Right lobe of liver (tissue), 6 donors: ENCODE measurements at regions not wholly inside any gene's neighbourhood (a gene's known extent, or its start where the extent isn't known, plus 50 kb on each side); places are given as distances from the start of the nearest gene placed in this dataset.
"Not testable (repeated sequence)": the region's sequence is repeated elsewhere in the genome, so short reads cannot be mapped to it uniquely, and the experiment has no call there.

Experiments
- ATAC-seq, 4 donors: fragments of 200-7000 bp; cut with Tn5 transposase; one replicate each; pipeline ENCODE4 v1.9.1; 2020; ENCODE audit warnings: mild to moderate bottlenecking in 4 of 4, moderate library complexity in 4 of 4
- DNase-seq, 3 donors: peaks; one replicate each; pipeline ENCODE4 v3.0.0-alpha.2; 2020
- H3K27ac ChIP-seq, 3 donors: fragments of 200-600 bp; one replicate each; pipeline ENCODE4 v1.8.0; 2022
- H3K27me3 ChIP-seq, 2 donors: fragments of 200-600 bp; one replicate each; pipeline ENCODE4 v1.8.0; 2022
- H3K36me3 ChIP-seq, 4 donors: fragments of 200-600 bp; sonication (generic) in 1 of 4; one replicate each; pipeline versions ENCODE4 v1.5.1 to v1.8.0; 2017 to 2022; ENCODE audit warnings: control low read depth in 1 of 4
- H3K4me1 ChIP-seq, 4 donors: fragments of 200-600 bp; sonication (generic) in 1 of 4; one replicate each; pipeline versions ENCODE4 v1.5.1 to v1.8.0; 2017 to 2022; ENCODE audit warnings: control low read depth in 1 of 4
- H3K4me3 ChIP-seq, 3 donors: fragments of 200-600 bp; one replicate each; pipeline ENCODE4 v1.8.0; 2022
- H3K9me3 ChIP-seq, 4 donors: fragments of 200-600 bp; sonication (generic) in 1 of 4; one replicate each; pipeline versions ENCODE4 v1.5.1 to v1.8.0; 2017 to 2022; ENCODE audit warnings: control low read depth in 1 of 4
- CTCF ChIP-seq, 4 donors: fragments of 200-600 bp in 3 of 4; fragments of 450-650 bp in 1 of 4; IDR thresholded peaks; one replicate each; pipeline versions ENCODE4 v1.5.1 to v1.8.0; 2016 to 2022; ENCODE audit warnings: antibody characterized with exemption in 4 of 4, mild to moderate bottlenecking in 2 of 4
- POLR2A ChIP-seq: fragments of 450-650 bp; IDR thresholded peaks from one replicate; pipeline ENCODE4 v1.6.1; 2017; ENCODE audit warnings: antibody characterized with exemption, mild to moderate bottlenecking
- WGBS: methylation state at CpG from one replicate; pipeline ENCODE4 v1.1.6; 2018; ENCODE audit warnings: low coverage, low lambda C conversion rate; ENCODE audit not compliant: insufficient coverage; ENCODE audit errors: missing lambda C conversion rate; 5-methylcytosine and 5-hydroxymethylcytosine counted together
- intact Hi-C, 2 donors: fragments of 100-400 bp; cut with DNase I; formaldehyde crosslinking; loops; one replicate each; pipeline versions ENCODE4 v1.11.2 to v1.14.1; 2022
- donor health status: DM: no; HTN: yes; CAD: no.
- donor health status: DM: no; HTN: no; CAD: no.
- donor health status: DM: no; HTN: no; CAD: no.
- donor health status: DM: no; HTN: yes; CAD: no.
- donor health status: DM: no; HTN: yes; CAD: no.

DNA sequence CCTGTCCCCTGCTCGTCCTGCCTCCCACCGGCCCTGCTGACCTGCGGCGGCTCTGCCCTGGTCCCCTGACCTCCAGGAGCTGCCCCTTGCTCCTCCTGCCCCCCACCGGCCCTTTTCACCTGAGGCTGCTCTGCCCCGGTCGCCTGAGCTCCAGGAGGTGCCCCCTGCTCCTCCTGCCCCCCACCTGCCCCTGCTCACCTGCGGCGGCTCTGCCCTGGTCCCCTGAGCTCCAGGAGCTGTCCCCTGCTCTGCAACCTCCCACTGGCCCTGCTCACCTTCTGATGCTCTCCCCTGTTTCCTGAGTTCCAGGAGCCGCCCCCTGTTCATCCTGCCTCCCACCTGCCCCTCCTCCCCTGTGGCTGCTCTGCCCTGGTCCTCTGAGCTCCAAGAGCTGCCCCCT lies 101.3 kb downstream of the TMEM121 start:
- intact Hi-C loops: no loop called here
- ATAC-seq: no peak
- peak in 1 of 3 donors; percentile 37 for DNase-seq

DNA sequence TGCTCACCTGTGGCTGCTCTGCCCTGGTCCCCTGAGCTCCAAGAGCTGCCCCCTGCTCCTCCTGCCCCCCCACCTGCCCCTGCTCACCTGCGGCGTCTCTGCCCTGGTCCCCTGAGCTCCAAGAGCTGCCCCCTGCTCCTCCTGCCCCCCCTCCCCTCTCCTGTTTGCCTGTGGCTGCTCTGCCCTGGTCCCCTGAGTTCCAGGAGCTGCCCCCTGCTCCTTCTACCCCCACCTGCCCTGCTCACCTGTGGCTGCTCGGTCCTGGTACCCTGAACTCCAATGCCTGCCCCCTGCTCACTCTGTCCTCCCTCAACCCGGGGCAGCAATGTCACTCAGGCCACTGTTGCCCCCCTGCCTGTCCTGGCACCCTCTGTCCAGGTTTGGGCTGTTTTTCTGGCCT lies 101.7 kb downstream of the TMEM121 start:
- ATAC-seq, intact Hi-C loops, H3K27ac ChIP-seq, H3K27me3 ChIP-seq, DNase-seq, H3K9me3 ChIP-seq, H3K36me3 ChIP-seq, H3K4me1 ChIP-seq, H3K4me3 ChIP-seq: not testable (repeated sequence)
- 46% methylated on average over 4 of the region's 4 CpGs for WGBS

More for the DNA sequence above, 101.3 kb downstream of the TMEM121 start:
- no peak for TF ChIP-seq CTCF (IDR thresholded peaks at IDR 0.05)
- TF ChIP-seq POLR2A: no peak
- Histone ChIP-seq H3K27me3 (no peaks in the 10 kb centered on the region), H3K27ac (no peak overlapping the region), H3K9me3 (no peaks in the 10 kb centered on the region), H3K36me3 (no peaks in the 10 kb centered on the region), H3K4me3 (no peak overlapping the region), H3K4me1 (no peaks in the 10 kb centered on the region)
- WGBS: 63% methylated on average over 1 of the region's 10 CpGs

GRCh38 chr14:105628531-105629067 lies 102.2 kb downstream of the TMEM121 start:
- H3K4me1 ChIP-seq, H3K27me3 ChIP-seq, H3K36me3 ChIP-seq, intact Hi-C loops, H3K9me3 ChIP-seq, H3K27ac ChIP-seq, H3K4me3 ChIP-seq, DNase-seq: not testable (repeated sequence)
- ATAC-seq: peak in 3 of 4 donors; percentile 6 to 34 (median 23)
- 20% methylated on average over 1 of the region's 11 CpGs for WGBS

- WGBS: 24% methylated on average over 5 of the region's 38 CpGs
- H3K36me3 ChIP-seq, H3K4me1 ChIP-seq, H3K4me3 ChIP-seq, H3K9me3 ChIP-seq, H3K27ac ChIP-seq, DNase-seq, H3K27me3 ChIP-seq, intact Hi-C loops: not testable (repeated sequence)
- ATAC-seq: peak in 1 of 4 donors; percentile 13
These were observed 102.9 kb downstream of the TMEM121 start for GRCh38 chr14:105629091-105629885.

DNA sequence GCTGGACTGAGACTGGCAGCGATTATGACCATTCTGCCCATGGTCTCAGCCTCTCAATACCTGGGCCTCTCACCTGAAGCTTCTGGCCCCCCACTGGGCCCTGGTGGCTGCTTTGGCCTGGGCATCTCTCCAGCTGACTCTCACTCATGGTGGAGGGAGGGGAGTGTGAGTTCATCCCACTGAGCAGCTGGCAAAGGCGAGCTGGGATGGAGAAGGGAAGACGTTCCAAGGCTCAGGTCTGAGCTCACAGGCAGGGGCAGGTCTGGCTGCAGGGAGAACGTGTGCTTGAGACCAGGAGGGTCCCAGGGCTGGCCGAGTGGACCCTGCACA lies 103.5 kb downstream of the TMEM121 start:
- Histone ChIP-seq H3K27ac (no peak overlapping the region), H3K4me3 (no peak overlapping the region), H3K27me3 (no peaks in the 10 kb centered on the region), H3K9me3 (no peaks in the 10 kb centered on the region), H3K36me3 (no peaks in the 10 kb centered on the region), H3K4me1 (no peaks in the 10 kb centered on the region)
- ATAC-seq: no peak
- no peak for TF ChIP-seq CTCF (IDR thresholded peaks at IDR 0.05)
- no peak for DNase-seq
- WGBS: 83% methylated on average over 1 of the region's 5 CpGs
- intact Hi-C loops: no loop called here

- H3K9me3 ChIP-seq, H3K36me3 ChIP-seq, intact Hi-C loops, H3K4me3 ChIP-seq, H3K4me1 ChIP-seq, ATAC-seq, DNase-seq, H3K27ac ChIP-seq, H3K27me3 ChIP-seq: not testable (repeated sequence)
- 63% methylated on average over 4 of the region's 8 CpGs for WGBS
These were observed 104.0 kb downstream of the TMEM121 start for GRCh38 chr14:105630293-105630934.

DNA sequence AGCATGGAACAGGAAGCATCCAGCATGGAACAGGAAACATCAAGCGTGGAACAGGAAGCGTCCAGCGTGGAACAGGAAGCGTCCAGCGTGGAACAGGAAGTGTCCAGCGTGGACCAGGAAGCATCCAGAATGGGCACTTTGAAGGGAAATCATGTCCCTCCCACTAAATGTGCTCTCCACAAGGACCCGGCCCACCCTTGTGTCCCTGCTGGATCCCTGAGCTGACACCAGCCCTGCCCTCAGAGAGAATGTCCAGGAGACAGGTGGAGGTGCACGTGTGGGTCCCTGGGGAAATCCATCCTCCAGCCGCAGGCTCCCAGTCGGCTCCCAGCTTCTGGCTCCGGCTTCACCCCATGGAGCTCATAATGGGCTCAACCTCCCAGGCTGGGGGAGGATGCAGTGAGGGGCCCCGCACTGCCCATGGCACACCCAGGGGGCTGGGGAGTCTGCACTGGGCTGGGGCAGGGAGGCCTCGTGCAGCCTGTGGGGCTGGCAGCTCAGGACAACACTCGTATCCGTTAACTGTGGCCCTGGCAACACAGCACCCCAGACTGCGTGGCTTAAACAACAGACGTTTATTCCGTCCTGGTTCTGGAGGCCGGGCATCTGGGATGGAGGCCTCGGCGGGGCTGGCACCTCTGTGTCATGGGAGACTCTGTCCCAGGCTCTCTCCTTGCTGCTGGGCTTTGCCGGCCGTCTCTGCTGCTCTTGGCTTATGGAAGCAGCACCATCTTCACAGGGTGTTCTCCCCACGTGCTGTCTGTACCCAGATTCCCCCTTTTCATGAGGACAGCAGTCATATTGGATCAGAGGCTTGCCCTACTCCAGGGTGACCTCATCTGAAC lies 104.8 kb downstream of the TMEM121 start:
- 35% methylated on average over 5 of the region's 24 CpGs for WGBS
- H3K4me3 ChIP-seq, H3K4me1 ChIP-seq, H3K36me3 ChIP-seq, H3K9me3 ChIP-seq, DNase-seq, ATAC-seq, H3K27ac ChIP-seq, intact Hi-C loops, H3K27me3 ChIP-seq: not testable (repeated sequence)
